ENCODE measurements at regions not wholly inside any gene's neighbourhood (a gene's known extent, or its start where the extent isn't known, plus 50 kb on each side); places are given as distances from the start of the nearest gene placed in this dataset.

DNA sequence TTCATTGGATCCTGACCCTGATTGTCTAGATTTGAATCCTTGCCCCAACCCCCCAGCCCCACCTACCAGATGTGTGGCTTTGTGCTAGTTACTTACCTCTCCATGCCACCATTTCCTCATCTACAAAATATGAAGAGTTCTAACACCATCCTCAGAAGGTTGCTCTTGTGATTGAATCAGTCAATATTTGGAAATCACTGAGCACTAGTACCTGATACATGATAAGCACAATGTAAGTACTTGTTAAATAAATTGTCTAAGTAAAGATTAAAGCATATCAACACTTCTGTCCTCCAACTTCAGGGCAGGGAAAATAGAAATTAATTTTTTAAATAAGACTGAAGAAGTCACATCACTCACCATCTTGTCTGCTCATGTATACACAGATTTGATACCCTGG lies 249.6 kb upstream of the KLF3 start:
- ATAC-seq (no peak), DNase-seq (ENCODE audit: low spot score) (peak; percentile 38), FAIRE-seq (no peak)
- intact Hi-C loops (cut with micrococcal nuclease; ENCODE audit: unreplicated experiment), result no loop called here
- ChIA-PET POLR2A (no interaction called here), CTCF (ENCODE audit: low intra/inter-chr PET ratio, low total read pairs) (no interaction called here)
- no peak overlapping the region for H3K9ac ChIP-seq (ENCODE audit: insufficient read depth, low read depth, low read length)
- H3K79me2 ChIP-seq (ENCODE audit: insufficient read depth, low read length), result no peaks in the 10 kb centered on the region
- in situ Hi-C loops (cut with HindIII; ENCODE audit: extremely low pct_ligation_motif_present, low pct_unique_long_range_greater_than_20kb), result no loop called here
- no peak overlapping the region for H3K4me3 ChIP-seq (replicated peaks in 1 of 3; ENCODE audit: insufficient read depth in 1 of 3, low read depth in 2 of 3, low read length in 3 of 3)
- H3K27ac ChIP-seq (ENCODE audit: extremely low read length, insufficient read depth, low read length), result peak overlapping the region; percentile 43
- no peaks in the 10 kb centered on the region for H3K27me3 ChIP-seq (ENCODE audit: control insufficient read depth in 1 of 2, insufficient read depth in 2 of 2, low read length in 2 of 2)
- TF ChIP-seq, protein P1, sequence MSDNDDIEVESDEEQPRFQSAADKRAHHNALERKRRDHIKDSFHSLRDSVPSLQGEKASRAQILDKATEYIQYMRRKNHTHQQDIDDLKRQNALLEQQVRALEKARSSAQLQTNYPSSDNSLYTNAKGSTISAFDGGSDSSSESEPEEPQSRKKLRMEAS (IDR thresholded peaks at IDR 0.05), result no peak
- TF ChIP-seq ATF7 (IDR thresholded peaks at IDR 0.05) (no peak), ATF7 (CRISPR knock-in tag; IDR thresholded peaks at IDR 0.05) (no peak), SOX13 (IDR thresholded peaks at IDR 0.05) (no peak), SOX13 (CRISPR knock-in tag; conservative IDR thresholded peaks at IDR 0.05 in 1 of 2, IDR thresholded peaks at IDR 0.05 in 1 of 2) (peak in 1 of 2 experiments; percentile 17; a peak in 1 of 4 replicates), ZNF20 (CRISPR knock-in tag; IDR thresholded peaks at IDR 0.05) (no peak), ZSCAN21 (CRISPR knock-in tag; IDR thresholded peaks at IDR 0.05; ENCODE audit: borderline replicate concordance) (peak; percentile 80; the same call in 1 of the 2 replicates), TEAD3 (CRISPR knock-in tag; optimal IDR thresholded peaks at IDR 0.05; ENCODE audit: borderline replicate concordance) (peak; percentile 3), ZNF567 (CRISPR knock-in tag; IDR thresholded peaks at IDR 0.05; ENCODE audit: borderline replicate concordance) (no peak)
- H3K4me1 ChIP-seq (ENCODE audit: insufficient read depth, low read length), result peaks cover 71% of the 10 kb centered on the region
- no peaks in the 10 kb centered on the region for H3K9me3 ChIP-seq (ENCODE audit: low read length)
- no peak overlapping the region for H2AFZ ChIP-seq (ENCODE audit: low read length)
- BruUV-seq (replicated peaks), result no TSS peak
- H4K20me1 ChIP-seq (ENCODE audit: insufficient read depth, low read length), result no peaks in the 10 kb centered on the region
- H3K4me2 ChIP-seq (ENCODE audit: low read depth, low read length), result no peak overlapping the region; the same call in 1 of the 2 replicates
- H3K36me3 ChIP-seq (replicated peaks in 1 of 2; ENCODE audit: control insufficient read depth in 1 of 2, insufficient read depth in 2 of 2, low read length in 2 of 2), result no peaks in the 10 kb centered on the region

DNA sequence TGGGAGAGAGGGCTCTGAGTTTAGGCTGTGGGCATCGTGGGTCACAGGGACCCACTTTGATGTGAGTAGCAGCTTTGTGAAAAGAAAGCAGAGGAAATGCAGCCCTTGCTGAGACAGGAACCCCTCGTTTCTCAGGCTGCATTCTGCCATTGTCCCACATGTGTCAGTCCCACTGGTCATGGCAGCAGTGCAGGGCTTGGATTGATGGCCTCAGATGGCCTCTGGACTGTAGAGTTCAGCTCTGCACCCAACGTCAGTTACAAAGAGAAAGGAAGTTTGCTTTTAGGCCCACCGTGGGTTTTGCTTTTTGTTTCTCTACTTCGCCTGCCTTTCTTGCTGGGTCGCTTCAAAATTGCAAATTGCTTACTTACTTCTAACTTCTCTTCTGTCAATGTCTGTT lies 248.3 kb upstream of the KLF3 start:
- Histone ChIP-seq H3K9ac (ENCODE audit: insufficient read depth, low read depth, low read length) (0 out of 2 replicates have a peak overlapping the region, but pooled peaks have one; percentile 0), H3K79me2 (ENCODE audit: insufficient read depth, low read length) (no peaks in the 10 kb centered on the region), H3K4me2 (ENCODE audit: low read depth, low read length) (peak overlapping the region; percentile 48), H3K36me3 (replicated peaks in 1 of 2; ENCODE audit: control insufficient read depth in 1 of 2, insufficient read depth in 2 of 2, low read length in 2 of 2) (no peaks in the 10 kb centered on the region), H2AFZ (ENCODE audit: low read length) (peak overlapping the region; percentile 75), H4K20me1 (ENCODE audit: insufficient read depth, low read length) (no peaks in the 10 kb centered on the region), H3K27me3 (ENCODE audit: control insufficient read depth in 1 of 2, insufficient read depth in 2 of 2, low read length in 2 of 2) (no peaks in the 10 kb centered on the region), H3K27ac (ENCODE audit: extremely low read length, insufficient read depth, low read length) (peak overlapping the region; percentile 50), H3K4me1 (ENCODE audit: insufficient read depth, low read length) (peaks cover 71% of the 10 kb centered on the region), H3K4me3 (replicated peaks in 1 of 3; ENCODE audit: insufficient read depth in 1 of 3, low read depth in 2 of 3, low read length in 3 of 3) (no peak overlapping the region), H3K9me3 (ENCODE audit: low read length) (peaks cover 9% of the 10 kb centered on the region)
- FAIRE-seq (no peak), ATAC-seq (peak; percentile 85), DNase-seq (ENCODE audit: low spot score) (peak; percentile 45)
- in situ Hi-C loops (cut with HindIII; ENCODE audit: extremely low pct_ligation_motif_present, low pct_unique_long_range_greater_than_20kb) (no loop called here), intact Hi-C loops (cut with micrococcal nuclease; ENCODE audit: unreplicated experiment) (no loop called here)
- no TSS peak for BruUV-seq (replicated peaks)
- ChIA-PET CTCF (ENCODE audit: low intra/inter-chr PET ratio, low total read pairs) (no interaction called here), POLR2A (no interaction called here)
- WGBS (ENCODE audit: low lambda C conversion rate), result 55% methylated on average over 5 of the region's 6 CpGs
- no peak for TF ChIP-seq MEIS2 (CRISPR knock-in tag; IDR thresholded peaks at IDR 0.05)
- no peak for TF ChIP-seq RCOR2 (CRISPR knock-in tag; IDR thresholded peaks at IDR 0.05)
- TF ChIP-seq ZMYM2 (CRISPR knock-in tag; IDR thresholded peaks at IDR 0.05), result peak; percentile 58; the same call in 1 of the 2 replicates
- TF ChIP-seq WIZ (CRISPR knock-in tag; IDR thresholded peaks at IDR 0.05), result no peak
- TF ChIP-seq, protein P2, sequence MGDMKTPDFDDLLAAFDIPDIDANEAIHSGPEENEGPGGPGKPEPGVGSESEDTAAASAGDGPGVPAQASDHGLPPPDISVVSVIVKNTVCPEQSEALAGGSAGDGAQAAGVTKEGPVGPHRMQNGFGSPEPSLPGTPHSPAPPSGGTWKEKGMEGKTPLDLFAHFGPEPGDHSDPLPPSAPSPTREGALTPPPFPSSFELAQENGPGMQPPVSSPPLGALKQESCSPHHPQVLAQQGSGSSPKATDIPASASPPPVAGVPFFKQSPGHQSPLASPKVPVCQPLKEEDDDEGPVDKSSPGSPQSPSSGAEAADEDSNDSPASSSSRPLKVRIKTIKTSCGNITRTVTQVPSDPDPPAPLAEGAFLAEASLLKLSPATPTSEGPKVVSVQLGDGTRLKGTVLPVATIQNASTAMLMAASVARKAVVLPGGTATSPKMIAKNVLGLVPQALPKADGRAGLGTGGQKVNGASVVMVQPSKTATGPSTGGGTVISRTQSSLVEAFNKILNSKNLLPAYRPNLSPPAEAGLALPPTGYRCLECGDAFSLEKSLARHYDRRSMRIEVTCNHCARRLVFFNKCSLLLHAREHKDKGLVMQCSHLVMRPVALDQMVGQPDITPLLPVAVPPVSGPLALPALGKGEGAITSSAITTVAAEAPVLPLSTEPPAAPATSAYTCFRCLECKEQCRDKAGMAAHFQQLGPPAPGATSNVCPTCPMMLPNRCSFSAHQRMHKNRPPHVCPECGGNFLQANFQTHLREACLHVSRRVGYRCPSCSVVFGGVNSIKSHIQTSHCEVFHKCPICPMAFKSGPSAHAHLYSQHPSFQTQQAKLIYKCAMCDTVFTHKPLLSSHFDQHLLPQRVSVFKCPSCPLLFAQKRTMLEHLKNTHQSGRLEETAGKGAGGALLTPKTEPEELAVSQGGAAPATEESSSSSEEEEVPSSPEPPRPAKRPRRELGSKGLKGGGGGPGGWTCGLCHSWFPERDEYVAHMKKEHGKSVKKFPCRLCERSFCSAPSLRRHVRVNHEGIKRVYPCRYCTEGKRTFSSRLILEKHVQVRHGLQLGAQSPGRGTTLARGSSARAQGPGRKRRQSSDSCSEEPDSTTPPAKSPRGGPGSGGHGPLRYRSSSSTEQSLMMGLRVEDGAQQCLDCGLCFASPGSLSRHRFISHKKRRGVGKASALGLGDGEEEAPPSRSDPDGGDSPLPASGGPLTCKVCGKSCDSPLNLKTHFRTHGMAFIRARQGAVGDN (CRISPR knock-in tag; IDR thresholded peaks at IDR 0.05), result peak; percentile 55; the same call in 1 of the 2 replicates
- no peak for TF ChIP-seq ZNF720 (CRISPR knock-in tag; IDR thresholded peaks at IDR 0.05)
- TF ChIP-seq RARA (CRISPR knock-in tag; IDR thresholded peaks at IDR 0.05), result peak; percentile 39; the same call in 1 of the 2 replicates
- TF ChIP-seq, protein P3, sequence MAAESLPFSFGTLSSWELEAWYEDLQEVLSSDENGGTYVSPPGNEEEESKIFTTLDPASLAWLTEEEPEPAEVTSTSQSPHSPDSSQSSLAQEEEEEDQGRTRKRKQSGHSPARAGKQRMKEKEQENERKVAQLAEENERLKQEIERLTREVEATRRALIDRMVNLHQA (CRISPR knock-in tag; IDR thresholded peaks at IDR 0.05), result no peak
